Nucleus accumbens (tissue), 56 donors: ENCODE measurements at regions not wholly inside any gene's neighbourhood (a gene's known extent, or its start where the extent isn't known, plus 50 kb on each side); places are given as distances from the start of the nearest gene placed in this dataset.

Experiments used
- DNase-seq, 56 donors: peaks; one replicate each; lab custom pipeline; 2025; lab: John Stamatoyannopoulos, UW

DNA sequence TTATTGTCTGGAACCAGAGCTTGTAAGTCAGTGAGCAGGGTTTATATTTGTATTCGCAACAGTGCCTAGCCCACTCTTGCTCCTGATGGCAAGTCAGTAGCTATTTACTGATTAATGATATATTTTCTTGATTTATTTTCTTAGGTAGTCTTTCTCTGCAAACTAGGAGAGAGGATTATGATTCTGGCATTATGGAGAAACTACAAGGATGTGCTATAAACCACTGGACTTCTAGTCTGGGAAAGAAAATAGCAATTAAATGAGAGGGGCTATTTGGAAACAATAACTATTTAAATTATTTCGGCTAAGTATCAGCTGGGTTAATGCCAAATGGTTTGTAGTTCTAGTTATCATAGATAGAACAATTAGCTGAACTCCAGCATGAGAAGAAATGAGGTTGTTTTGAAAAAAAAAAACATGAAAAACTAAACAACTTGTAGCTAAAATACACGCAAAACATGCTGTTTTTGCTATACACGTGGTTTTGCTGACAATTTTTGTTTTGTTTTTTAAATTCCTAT is 304.9 kb upstream of the TCF21 start:
- DNase-seq, result no peak

DNA sequence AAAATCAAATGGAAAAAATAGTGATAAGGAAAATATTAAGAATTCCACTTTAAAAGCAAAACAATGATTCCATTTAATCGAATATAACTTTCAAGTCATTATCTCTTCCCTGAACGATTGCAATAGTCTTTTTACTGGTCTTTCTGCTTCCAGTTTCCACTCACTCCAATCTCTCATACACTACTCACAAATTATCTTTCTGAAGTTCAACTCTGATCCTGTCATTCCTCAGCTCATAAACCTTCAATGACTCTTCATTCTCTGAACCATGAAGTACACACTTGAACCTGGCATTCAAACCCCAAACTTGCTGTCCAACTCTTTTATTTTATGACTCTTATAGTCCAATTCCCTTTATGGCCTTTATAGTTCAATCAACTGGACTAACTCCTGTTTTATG is 304.1 kb upstream of the TCF21 start:
- no peak for DNase-seq

DNA sequence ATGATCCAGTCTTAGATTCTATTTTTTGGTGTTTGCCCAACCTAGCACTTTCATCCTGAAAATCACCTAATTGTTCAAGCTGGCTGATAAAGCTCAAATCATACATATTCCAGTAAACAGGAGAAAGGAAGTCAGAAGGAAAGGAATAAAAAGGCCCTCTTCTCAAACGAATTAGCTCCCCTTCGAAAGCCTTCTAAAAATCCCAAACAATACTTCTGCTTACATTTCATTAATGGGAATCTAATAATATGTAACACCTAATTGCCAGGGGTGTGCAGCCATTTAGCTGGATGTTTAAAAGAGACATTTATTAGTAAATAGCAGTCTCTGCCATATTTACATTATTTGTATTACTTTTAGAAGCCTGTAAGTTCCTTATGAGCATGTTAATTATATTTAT is 302.9 kb upstream of the TCF21 start:
- no peak for DNase-seq

DNA sequence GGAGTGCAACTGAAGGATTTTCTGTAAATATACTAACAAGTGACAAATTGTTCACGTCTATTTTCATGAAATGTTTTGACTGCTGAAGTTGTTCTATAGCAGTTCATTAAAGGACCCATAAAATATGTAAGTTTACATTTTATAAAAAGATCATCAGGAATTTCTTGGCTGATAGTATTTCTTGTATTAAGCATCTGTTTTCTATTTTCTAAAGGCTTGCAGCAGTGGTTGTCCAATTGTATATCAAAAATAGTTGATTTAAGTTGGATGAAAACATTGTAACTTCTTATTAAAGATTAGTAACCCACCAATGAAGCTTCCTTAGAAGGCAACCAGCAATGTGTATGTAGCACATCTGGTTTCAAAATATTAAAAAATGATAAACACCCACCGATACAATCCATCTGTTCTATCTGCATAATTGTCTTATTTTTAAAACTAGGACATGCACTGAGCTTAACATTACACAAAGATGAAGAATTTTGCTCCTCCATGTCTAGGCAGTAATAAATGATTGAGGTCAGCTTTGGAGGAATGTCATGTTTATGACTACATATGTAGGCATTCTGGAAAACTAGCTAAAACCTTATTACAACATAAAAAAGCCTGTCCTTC is 301.3 kb upstream of the TCF21 start:
- DNase-seq, result no peak

DNA sequence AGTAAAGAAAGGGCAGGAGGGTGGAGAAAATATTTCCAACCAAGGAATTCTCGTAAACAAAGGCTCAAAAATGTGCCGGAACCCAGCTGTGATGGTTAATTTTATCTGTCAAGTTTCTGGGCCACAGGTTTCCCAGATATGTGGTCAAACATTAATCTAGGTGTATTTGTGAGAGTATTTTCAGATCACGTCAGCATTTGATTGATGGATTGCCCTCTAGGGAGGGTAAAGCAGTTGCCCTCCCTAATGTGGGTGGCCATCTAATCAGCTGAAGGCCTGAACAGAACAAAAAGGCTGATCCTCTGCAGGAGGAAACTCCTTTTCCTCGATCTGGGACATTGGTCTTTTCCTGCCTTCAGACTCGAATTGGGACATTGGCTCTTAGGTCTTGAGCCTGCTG is 298.7 kb upstream of the TCF21 start:
- DNase-seq, result no peak

DNA sequence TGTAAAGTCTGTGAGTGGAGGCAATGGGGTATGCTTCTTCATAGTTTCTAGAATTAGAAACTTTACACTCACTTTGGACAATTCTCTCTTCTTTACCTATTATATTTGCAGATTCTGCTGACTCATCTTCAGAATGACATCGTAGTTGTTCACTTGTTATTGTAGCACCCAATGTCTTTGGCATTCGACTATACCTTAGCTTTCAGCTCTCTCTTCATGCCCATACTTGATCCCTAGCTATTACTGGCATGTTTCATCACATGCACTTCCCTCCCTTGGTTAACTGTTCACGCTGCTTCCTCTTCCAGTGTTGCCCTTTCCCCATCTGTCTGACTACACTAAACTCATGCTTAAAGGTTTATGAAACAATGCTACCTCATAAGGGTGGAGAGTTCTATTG is 298.1 kb upstream of the TCF21 start:
- no peak for DNase-seq

DNA sequence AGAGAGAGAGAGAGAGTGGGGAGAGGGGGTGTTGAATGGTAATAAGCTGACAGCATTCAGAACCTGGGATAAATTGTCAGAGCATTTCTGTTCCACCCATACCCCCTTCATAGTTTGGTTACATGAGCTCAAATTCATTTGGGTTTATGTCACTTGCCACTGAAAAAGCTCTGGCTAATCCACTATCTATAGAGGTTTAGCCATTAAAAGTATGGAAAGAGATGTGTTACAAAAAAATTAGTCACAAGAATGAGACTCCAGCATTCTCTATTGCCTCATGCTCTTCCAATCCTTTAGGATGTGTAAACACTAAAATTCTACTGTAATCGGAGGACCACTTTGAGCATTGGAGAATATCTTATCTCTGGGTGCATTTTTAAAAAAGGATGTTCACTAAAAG is 297.6 kb upstream of the TCF21 start:
- DNase-seq, result no peak

DNA sequence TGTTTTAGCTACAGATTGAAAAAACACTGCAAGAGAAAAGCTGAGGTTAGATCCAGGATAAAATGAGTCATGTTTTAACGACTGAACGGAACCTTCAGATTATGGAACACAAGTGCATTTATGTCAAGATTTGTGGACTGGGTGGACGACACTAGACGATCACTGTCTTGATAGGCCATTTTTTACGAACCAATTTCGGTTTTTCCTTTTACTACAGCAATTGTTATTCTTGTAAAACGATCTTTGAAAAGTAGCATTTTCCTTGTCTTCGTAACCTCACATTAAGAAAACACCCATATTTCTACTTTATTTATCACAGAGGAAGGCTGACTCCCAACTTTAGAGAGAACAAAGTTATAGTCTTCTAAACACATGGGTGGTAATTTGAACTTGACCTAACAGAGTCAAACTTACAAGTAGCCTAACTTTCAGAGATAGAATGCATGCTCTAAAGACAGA is 294.2 kb upstream of the TCF21 start:
- no peak for DNase-seq

DNA sequence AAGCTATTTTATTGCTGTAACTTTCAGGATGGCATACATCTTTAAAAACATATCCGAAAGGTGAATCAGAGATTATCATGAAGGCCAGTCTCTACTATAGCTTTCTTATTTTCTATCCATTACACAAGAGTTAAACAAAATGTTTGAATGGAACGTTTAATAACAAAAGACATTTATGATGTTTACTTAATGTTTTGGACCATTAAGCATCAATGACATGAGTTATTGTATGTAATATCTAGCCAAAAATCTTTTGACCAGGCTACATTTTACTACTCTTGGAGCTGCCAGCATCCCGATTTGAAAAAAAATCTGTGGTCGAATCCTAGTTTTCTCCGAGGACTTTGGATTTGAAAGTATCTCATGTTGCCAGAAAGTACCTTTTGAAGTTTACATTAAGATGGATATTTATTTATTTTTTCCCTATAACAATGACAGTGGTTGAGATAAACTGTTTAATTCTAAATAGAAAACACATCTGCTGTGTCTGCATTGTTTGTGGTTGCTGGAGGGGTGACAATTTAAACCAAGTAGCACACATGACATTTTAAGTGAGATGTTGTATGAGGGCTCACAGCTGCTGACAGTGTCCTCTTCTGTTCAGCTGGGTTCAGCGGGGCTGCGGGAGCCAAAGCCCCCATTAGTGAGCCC is 293.7 kb upstream of the TCF21 start:
- no peak for DNase-seq

DNA sequence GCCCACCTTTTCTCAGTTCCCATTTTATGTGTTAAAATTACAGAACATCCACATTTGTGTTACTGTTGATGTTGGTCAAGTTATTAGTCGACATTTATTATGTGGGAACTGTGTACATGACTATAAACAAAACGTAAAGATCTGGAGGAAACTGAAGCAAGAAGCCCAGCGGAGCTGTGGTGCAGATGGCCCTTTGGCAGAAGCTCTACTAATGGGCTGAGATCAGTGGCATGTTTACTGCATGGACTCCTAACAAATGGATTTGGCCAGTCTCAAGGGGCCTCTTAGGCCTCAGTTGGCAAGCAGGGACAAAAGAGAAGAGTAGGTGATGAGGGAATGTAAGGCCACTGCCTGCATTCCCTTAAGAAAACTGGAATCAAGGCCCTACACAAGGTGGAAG is 282.1 kb upstream of the TCF21 start:
- DNase-seq, result no peak

DNA sequence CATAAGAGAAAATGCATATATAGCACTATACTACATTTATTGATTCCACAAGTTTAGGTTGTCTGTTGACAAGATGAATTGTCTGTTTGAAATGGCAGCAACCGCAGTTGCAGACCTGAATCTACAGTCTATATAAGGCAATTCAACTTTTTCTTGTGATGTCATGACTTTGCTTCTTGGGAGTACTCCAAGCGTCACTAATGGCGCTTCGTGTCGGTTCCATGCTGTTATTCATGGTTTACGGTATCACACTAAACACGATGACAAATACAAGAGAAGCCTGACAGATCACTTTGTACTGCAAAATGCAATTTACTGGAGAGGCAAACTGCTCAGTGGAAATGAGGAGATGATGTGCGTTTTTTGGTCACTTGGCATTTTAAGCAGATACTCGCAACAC is 280.3 kb upstream of the TCF21 start:
- DNase-seq, result no peak

DNA sequence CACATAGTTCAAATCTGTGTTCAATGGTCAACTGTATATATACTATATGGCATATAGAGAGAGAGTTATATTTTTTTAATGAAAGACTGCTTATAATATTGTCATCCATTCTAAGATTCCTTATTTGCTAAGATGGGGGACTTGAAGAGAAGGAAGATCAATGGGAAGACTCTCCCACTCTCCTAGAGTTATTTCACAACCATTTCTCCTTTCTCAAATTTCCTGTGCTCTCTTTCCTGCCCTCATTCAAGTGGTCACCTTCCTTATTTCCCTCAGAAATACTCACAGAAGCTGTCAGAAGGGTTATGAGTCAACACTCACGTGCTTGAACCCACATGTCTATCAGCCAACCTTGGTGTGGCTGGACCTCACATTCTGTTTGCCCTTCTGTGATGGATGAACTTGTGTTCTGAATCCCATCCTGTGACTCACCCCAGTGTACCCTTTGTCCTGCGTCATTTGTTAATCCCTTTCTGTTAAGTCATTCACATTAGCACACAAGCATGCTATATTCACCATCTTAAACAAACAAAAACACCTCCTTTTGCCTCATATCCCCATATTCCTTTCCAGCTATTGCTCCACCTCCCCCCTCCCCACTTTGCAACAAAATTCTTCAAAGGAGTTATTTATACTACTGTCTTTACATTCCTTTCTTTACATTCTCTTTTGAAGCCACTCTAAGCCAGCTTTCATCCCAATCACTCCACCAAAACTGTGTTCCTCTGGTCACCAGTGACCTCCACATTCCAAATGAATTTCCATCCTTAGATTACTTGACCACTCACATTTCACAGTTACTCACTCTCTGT is 279.3 kb upstream of the TCF21 start:
- no peak for DNase-seq

DNA sequence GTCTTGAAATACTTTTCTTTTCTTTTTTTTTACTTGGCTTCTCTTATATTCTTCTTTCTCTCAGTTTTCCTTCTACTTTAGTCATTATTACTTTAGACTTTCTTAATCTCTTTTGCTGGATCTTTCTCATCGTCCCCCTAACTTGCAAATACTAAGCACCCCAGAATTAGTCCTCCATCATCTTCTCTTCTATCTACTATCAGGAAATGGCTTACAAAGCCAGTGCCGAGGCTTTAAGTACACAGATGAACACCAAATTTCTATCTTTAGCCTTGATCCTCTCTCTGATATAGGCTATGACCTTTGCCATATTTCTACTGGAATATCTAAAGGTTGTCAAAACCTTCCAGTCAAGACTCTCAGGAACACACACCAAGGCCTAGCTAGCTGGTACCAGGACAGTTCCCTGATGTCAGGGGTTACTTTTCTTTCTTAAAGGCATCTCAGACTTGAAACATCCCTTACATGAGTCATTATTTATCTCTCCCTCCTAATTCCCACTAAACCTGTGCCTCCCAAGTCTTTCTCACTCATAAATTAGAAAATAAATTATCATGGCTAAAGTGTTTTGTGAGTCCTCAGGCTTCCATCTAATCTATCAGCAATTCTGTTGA is 278.6 kb upstream of the TCF21 start:
- DNase-seq, result no peak

DNA sequence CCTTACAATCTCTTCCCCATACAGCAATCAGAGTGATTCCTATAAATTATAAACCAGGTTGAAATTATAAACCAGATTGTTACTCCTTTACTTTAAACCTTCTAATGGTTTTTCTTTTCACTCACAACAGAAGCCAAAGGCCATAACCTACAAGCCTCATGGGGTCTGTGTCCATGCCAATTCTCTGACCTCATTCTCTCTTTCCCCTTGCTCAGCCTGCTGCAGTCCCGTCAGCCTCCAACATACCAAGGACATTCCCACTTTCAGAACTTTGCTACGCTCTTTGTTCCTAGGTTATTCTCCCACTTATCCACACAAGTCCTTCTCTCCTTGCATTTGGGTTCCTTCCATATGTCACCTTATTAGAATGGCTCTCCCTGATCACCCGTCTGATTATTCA is 277.9 kb upstream of the TCF21 start:
- DNase-seq, result no peak

DNA sequence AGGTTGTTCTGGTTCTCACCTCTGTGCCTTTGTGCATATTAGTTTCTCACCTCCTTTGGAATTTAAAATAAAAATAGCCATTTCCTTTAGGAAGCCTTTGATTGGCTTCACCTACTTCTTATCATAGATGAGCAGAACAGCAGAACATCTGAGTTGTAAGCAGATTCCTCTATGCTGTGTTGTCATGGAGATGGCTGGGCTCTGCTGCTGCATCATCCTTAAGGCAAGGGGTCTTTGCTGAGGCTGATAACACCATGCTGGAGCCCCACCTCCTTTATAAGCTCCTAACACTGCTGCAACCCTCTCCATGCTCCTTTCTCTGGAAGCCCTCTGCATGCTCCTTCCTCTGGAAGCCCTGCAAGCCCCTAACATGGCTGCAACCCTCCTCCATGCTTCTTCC is 276.5 kb upstream of the TCF21 start:
- DNase-seq, result no peak

DNA sequence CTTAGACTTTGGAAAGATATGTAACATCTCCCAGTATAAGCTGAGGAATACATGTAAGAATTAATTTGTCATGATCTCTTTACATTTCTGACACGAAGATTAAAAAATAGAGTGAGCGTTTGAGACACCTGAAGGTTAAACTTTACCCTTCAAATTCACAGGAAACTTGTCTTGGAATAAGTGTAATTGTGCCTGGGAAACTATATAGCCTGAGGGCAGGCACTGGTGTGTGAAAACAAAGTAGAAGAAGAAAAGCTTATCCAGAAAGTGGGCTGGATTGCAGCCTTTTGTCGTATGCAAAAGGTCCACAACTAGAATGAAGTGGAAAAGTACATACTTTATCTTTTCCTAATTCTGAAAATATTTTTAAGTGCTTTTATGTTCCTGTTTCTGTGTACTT is 275.7 kb upstream of the TCF21 start:
- no peak for DNase-seq

DNA sequence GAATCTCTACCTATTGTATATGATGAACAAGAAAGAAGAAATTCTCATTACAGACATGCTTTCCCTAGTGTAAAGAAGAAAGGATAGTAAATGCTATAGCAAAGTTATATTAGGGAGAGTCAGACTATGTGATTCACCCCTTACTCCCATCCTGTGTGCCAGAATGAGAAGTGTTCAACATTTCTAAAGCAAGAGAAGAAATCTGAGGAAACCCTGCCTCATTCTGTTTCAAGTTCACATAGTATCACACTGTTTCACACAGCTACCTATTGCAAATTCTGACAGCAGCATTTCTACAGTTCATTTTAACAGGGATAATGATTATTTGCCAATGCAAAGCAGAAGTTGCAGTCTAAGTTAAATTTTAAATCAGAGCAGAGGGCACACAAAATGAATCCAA is 267.2 kb upstream of the TCF21 start:
- no peak for DNase-seq

DNA sequence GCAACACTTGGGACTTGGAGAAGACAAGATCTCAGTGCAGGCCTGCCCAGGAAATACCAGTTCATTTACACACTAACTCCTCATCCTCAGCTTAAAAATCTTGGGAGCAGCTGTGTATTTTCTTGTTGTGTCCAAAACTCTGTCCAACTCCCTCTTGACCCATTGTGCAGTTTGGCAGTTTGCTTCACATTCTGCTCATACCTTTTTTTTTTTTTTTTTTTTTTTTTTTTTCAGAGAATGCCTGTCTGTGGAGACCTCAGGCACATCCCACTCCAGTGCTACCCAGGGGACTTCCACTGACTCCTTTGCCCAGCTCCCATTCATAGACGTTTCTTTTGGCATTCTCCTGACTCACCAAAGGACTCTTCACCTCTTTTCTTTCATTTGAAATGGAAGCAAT is 265.8 kb upstream of the TCF21 start:
- no peak for DNase-seq

DNA sequence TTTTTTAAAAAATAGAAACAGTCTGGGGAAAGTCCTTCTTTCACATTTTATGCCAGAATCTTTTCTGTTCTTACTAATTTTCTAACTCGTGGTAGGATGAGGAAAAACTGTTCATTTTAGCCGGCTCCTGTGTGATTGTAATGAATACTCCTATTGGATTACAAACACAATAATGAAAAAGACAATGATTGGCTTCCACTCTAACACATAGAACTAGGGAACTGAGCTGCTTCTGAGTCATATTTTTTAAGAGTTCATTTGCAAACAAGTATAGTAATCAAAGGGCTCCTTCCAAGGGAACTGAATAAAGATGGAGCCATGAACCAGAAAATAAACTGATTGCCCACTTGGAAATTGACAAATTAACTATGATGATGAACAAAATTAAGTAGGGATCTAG is 265.3 kb upstream of the TCF21 start:
- DNase-seq, result no peak

DNA sequence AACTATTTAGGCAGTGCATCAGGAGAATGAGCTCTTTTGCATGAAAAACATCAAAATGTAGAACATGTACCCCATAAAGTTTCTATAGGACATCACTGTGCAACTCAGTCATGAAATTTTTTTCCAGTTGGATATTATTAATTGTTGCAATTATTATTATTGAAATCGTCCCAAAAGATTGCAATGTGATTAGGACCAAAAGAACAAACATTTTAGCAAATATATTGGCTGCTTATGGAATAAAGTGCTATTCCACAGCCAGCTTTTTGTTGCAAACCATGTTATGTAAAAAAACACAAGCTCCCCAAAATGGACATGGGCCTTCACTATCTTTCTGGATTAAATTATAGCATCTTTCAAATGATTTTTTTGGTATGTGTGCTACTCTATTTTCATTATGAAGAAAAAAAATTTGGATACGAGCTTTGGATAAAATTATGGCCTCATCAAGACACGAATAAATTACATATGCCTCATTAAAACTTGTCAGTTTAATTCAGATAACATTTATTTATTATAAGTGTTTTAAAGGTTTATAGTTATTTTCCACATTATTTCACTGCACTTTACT is 262.7 kb upstream of the TCF21 start:
- DNase-seq, result no peak

DNA sequence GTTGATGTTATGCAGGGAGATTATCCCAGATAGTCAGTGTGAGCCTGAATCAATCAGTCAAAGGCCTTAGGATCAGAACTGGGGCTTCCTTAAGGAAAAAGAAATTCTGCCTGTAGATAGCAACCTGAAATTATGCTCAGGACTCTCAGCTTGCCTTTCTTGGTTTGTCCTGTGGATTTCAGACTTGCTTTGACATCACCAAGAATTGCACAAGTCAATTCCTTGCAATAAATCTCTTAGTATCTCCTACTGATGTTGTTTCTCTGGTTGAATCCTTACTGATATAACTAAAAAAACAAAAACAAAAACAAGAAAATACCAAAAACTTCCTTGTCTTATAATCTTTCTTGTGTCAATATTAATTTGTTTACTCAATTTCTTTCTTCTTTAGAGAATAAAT is 258.9 kb upstream of the TCF21 start:
- no peak for DNase-seq
